ENCODE measurements at regions not wholly inside any gene's neighbourhood (a gene's known extent, or its start where the extent isn't known, plus 50 kb on each side); places are given as distances from the start of the nearest gene placed in this dataset.

- intact Hi-C loops (cut with micrococcal nuclease): no loop called here
- CTCF ChIA-PET: no interaction called here
- DNase-seq (no peak), ATAC-seq (ENCODE audit: low read depth) (no peak)
- Mint-ChIP-seq H3K36me3 (ENCODE audit: low read depth) (no peaks in the 10 kb centered on the region), H3K4me3 (no peak overlapping the region), H3K27ac (no peak overlapping the region), H3K27me3 (peaks cover 9% of the 10 kb centered on the region), H3K9me3 (no peaks in the 10 kb centered on the region), H3K4me1 (no peaks in the 10 kb centered on the region)
- POLR2A ChIA-PET: no interaction called here
- no peak for TF ChIP-seq CTCF (IDR thresholded peaks at IDR 0.05)
These were observed 333.9 kb downstream of the DIRAS2 start for GRCh38 chr9:90308691-90309090.

- ATAC-seq (ENCODE audit: low read depth): no peak
- ChIA-PET POLR2A (no interaction called here), CTCF (interaction anchor here (1.2 kb wide), 1 partner anchor 8 kb away, joined by 3 read pairs; no protein-coding TSS in a partner anchor)
- DNase-seq: no peak
- Mint-ChIP-seq H3K27ac (no peak overlapping the region), H3K36me3 (ENCODE audit: low read depth) (no peaks in the 10 kb centered on the region), H3K4me1 (no peaks in the 10 kb centered on the region), H3K27me3 (peaks cover 3% of the 10 kb centered on the region), H3K4me3 (no peak overlapping the region), H3K9me3 (no peaks in the 10 kb centered on the region)
- TF ChIP-seq CTCF (IDR thresholded peaks at IDR 0.05): no peak
- intact Hi-C loops (cut with micrococcal nuclease): no loop called here
These were observed 332.7 kb downstream of the DIRAS2 start for GRCh38 chr9:90309809-90310520.

GRCh38 chr9:90310521-90310876, 332.1 kb downstream of the DIRAS2 start:
- Mint-ChIP-seq H3K27me3 (no peaks in the 10 kb centered on the region), H3K9me3 (no peaks in the 10 kb centered on the region), H3K27ac (no peak overlapping the region), H3K4me1 (no peaks in the 10 kb centered on the region), H3K4me3 (no peak overlapping the region), H3K36me3 (ENCODE audit: low read depth) (no peaks in the 10 kb centered on the region)
- ChIA-PET POLR2A (no interaction called here), CTCF (no interaction called here)
- intact Hi-C loops (cut with micrococcal nuclease): no loop called here
- no peak for TF ChIP-seq CTCF (IDR thresholded peaks at IDR 0.05)
- no peak for DNase-seq
- no peak for ATAC-seq (ENCODE audit: low read depth)

- CTCF ChIA-PET: interaction anchor here (1.3 kb wide), 1 partner anchor 171 kb away, joined by 3 read pairs; no protein-coding TSS in a partner anchor
- POLR2A ChIA-PET: no interaction called here
- Mint-ChIP-seq H3K27me3 (no peaks in the 10 kb centered on the region), H3K9me3 (no peaks in the 10 kb centered on the region), H3K36me3 (ENCODE audit: low read depth) (no peaks in the 10 kb centered on the region), H3K4me1 (no peaks in the 10 kb centered on the region), H3K4me3 (no peak overlapping the region), H3K27ac (no peak overlapping the region)
- intact Hi-C loops (cut with micrococcal nuclease): no loop called here
- no peak for TF ChIP-seq CTCF (IDR thresholded peaks at IDR 0.05)
- no peak for ATAC-seq (ENCODE audit: low read depth)
- DNase-seq: no peak
These were observed 330.8 kb downstream of the DIRAS2 start for GRCh38 chr9:90311811-90312210.

GRCh38 chr9:90322296-90322695, 320.3 kb downstream of the DIRAS2 start:
- Mint-ChIP-seq H3K27me3 (peaks cover 16% of the 10 kb centered on the region), H3K4me3 (no peak overlapping the region), H3K4me1 (no peaks in the 10 kb centered on the region), H3K27ac (no peak overlapping the region), H3K9me3 (no peaks in the 10 kb centered on the region), H3K36me3 (ENCODE audit: low read depth) (no peaks in the 10 kb centered on the region)
- DNase-seq: no peak
- ATAC-seq (ENCODE audit: low read depth): no peak
- TF ChIP-seq CTCF (IDR thresholded peaks at IDR 0.05): no peak
- POLR2A ChIA-PET: no interaction called here
- CTCF ChIA-PET: no interaction called here
- intact Hi-C loops (cut with micrococcal nuclease): loop anchor here (5.0 kb wide), 1 partner anchor 550 kb away; no protein-coding TSS in a partner anchor

Data from activated B cell treated with CpG ODN at 0.5 μM for 24 hours (primary cell).